H1 (cell line): ENCODE measurements at regions not wholly inside any gene's neighbourhood (a gene's known extent, or its start where the extent isn't known, plus 50 kb on each side); places are given as distances from the start of the nearest gene placed in this dataset.

ENCODE experiments used
- EP300 ChIP-seq, 2 experiments: IDR thresholded peaks; 1 replicate in 1 of 2; 2 replicates in 1 of 2; pipeline ENCODE4 v1.6.1; 2011 to 2012; ENCODE audit warnings: low read depth in 2 of 2, low read length in 2 of 2, mild to moderate bottlenecking in 2 of 2, borderline replicate concordance in 1 of 2, inconsistent platforms in 1 of 2, moderate library complexity in 1 of 2
- GTF2F1 ChIP-seq: IDR thresholded peaks from 2 replicates; pipeline ENCODE4 v1.6.1; 2012; ENCODE audit warnings: low read depth, low read length, improper control_type of control experiment, borderline replicate concordance
- KDM1A ChIP-seq: fragments of 200-600, 300-600 bp; sonication (generic); IDR thresholded peaks from 2 replicates; pipeline ENCODE4 v1.7.1; 2016; ENCODE audit warnings: mild to moderate bottlenecking, low read length, borderline replicate concordance
- TF ChIP-seq, protein P1 (sequence below): IDR thresholded peaks from 2 replicates; pipeline ENCODE4 v1.6.1; 2011; ENCODE audit warnings: low read length, improper control_type of control experiment
- TF ChIP-seq, protein P2 (sequence below): IDR thresholded peaks from 2 replicates; pipeline ENCODE4 v1.6.1; 2012; ENCODE audit warnings: inconsistent platforms

DNA sequence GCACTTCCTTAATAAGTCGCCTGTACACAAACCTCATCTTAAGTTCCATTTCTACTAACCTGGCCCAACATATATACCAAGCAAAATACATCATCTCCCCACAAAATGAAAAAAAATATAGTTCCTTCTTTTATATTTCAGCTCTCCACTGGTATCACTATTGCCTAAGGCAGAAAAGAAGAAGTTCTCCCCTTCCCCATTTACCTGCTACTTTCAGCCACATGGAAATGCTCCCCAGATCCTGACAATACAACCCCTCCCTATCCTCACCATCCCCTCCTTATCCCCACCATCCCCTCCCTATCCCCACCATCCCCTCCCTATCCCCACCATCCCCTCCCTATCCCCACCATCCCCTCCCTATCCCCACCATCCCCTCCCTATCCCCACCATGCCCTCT lies 175.7 kb downstream of the LINC00237 start (continued):
- TF ChIP-seq, protein P1, sequence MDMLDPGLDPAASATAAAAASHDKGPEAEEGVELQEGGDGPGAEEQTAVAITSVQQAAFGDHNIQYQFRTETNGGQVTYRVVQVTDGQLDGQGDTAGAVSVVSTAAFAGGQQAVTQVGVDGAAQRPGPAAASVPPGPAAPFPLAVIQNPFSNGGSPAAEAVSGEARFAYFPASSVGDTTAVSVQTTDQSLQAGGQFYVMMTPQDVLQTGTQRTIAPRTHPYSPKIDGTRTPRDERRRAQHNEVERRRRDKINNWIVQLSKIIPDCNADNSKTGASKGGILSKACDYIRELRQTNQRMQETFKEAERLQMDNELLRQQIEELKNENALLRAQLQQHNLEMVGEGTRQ = no peak
- TF ChIP-seq, protein P2, sequence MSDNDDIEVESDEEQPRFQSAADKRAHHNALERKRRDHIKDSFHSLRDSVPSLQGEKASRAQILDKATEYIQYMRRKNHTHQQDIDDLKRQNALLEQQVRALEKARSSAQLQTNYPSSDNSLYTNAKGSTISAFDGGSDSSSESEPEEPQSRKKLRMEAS = no peak
- TF ChIP-seq GTF2F1 (no peak), EP300 (IDR thresholded peaks at IDR 0.05; ENCODE audit: borderline replicate concordance in 1 of 2, low read depth in 2 of 2, low read length in 2 of 2) (no peak), KDM1A (no peak)
